Choroid plexus epithelial cell (primary cell): ENCODE measurements at regions not wholly inside any gene's neighbourhood (a gene's known extent, or its start where the extent isn't known, plus 50 kb on each side); places are given as distances from the start of the nearest gene placed in this dataset.

Experiments used
- DNase-seq: peaks from one replicate; pipeline ENCODE4 v3.0.0-alpha.2; 2010; ENCODE audit warnings: low read depth
- H3K4me3 ChIP-seq: 2 replicates; pipeline ENCODE4 v1.5.1; 2011; ENCODE audit warnings: low read depth, mild to moderate bottlenecking, control low read depth, low read length, moderate library complexity
- CTCF ChIP-seq: conservative IDR thresholded peaks from 2 replicates; pipeline ENCODE4 v1.5.1; 2011; ENCODE audit warnings: low read depth, mild to moderate bottlenecking, control low read depth, inconsistent platforms, low read length, moderate library complexity

- H3K4me3 ChIP-seq, result no peak overlapping the region
- TF ChIP-seq CTCF, result no peak
- no peak for DNase-seq
Measured at GRCh38 chr2:155622443-155622842, 710.1 kb downstream of the NR4A2 start.

- no peak for DNase-seq
- H3K4me3 ChIP-seq, result no peak overlapping the region
- TF ChIP-seq CTCF, result no peak
Measured at GRCh38 chr2:155600914-155601760, 731.4 kb downstream of the NR4A2 start.

GRCh38 chr2:155600296-155600695, 732.2 kb downstream of the NR4A2 start:
- no peak for TF ChIP-seq CTCF
- DNase-seq, result no peak
- no peak overlapping the region for H3K4me3 ChIP-seq

GRCh38 chr2:155599834-155600233, 732.7 kb downstream of the NR4A2 start:
- TF ChIP-seq CTCF, result no peak
- H3K4me3 ChIP-seq, result no peak overlapping the region
- DNase-seq, result no peak

- TF ChIP-seq CTCF, result no peak
- no peak overlapping the region for H3K4me3 ChIP-seq
- DNase-seq, result no peak
Measured at GRCh38 chr2:155583674-155584195, 748.8 kb downstream of the NR4A2 start.

- DNase-seq, result no peak
- H3K4me3 ChIP-seq, result no peak overlapping the region
- no peak for TF ChIP-seq CTCF
Measured at GRCh38 chr2:155574941-155575340, 757.6 kb downstream of the NR4A2 start.

GRCh38 chr2:155547571-155547970, 785.0 kb downstream of the NR4A2 start:
- H3K4me3 ChIP-seq, result no peak overlapping the region
- no peak for DNase-seq
- no peak for TF ChIP-seq CTCF
